ENCODE measurements at regions not wholly inside any gene's neighbourhood (a gene's known extent, or its start where the extent isn't known, plus 50 kb on each side); places are given as distances from the start of the nearest gene placed in this dataset.

DNA sequence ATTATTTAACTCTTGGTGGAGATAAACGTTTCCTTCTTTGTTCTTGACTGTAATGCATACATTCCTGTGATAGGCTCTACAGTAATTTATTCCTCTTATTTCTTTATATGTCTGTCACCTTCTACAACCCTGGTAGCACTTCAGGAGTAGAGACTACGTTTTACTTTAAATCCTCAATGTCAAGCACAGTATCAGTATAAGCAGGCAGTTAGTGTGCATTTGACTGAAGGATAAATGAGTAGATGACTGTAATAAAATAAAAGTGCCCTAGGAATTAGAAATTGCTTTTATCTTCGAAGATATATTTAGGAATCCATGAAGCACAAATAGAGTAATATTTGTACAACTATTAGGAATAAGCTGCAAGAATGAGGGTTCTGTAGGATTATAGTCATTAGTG, 599.6 kb upstream of the PRMT6 start:
- ChIA-PET CTCF (no interaction called here), POLR2A (no interaction called here)
- intact Hi-C loops (cut with micrococcal nuclease; ENCODE audit: unreplicated experiment), result no loop called here
- Mint-ChIP-seq H3K27ac (ENCODE audit: unreplicated experiment) (no peak overlapping the region), H3K4me3 (ENCODE audit: unreplicated experiment) (no peak overlapping the region), H3K4me1 (ENCODE audit: low read depth, unreplicated experiment) (no peaks in the 10 kb centered on the region), H3K36me3 (ENCODE audit: insufficient read depth, unreplicated experiment) (no peaks in the 10 kb centered on the region), H3K27me3 (ENCODE audit: insufficient read depth, unreplicated experiment) (no peaks in the 10 kb centered on the region), H3K9me3 (ENCODE audit: unreplicated experiment) (no peaks in the 10 kb centered on the region)
- Histone ChIP-seq H3K4me1 (no peaks in the 10 kb centered on the region), H3K4me3 (ENCODE audit: low read depth, low read length) (no peak overlapping the region), H3K9me3 (no peaks in the 10 kb centered on the region), H3K36me3 (ENCODE audit: control insufficient read depth, insufficient read depth, low read length) (no peaks in the 10 kb centered on the region), H3K27me3 (replicated peaks; ENCODE audit: control insufficient read depth, insufficient read depth, low read length) (no peaks in the 10 kb centered on the region)
- TF ChIP-seq, protein P1, sequence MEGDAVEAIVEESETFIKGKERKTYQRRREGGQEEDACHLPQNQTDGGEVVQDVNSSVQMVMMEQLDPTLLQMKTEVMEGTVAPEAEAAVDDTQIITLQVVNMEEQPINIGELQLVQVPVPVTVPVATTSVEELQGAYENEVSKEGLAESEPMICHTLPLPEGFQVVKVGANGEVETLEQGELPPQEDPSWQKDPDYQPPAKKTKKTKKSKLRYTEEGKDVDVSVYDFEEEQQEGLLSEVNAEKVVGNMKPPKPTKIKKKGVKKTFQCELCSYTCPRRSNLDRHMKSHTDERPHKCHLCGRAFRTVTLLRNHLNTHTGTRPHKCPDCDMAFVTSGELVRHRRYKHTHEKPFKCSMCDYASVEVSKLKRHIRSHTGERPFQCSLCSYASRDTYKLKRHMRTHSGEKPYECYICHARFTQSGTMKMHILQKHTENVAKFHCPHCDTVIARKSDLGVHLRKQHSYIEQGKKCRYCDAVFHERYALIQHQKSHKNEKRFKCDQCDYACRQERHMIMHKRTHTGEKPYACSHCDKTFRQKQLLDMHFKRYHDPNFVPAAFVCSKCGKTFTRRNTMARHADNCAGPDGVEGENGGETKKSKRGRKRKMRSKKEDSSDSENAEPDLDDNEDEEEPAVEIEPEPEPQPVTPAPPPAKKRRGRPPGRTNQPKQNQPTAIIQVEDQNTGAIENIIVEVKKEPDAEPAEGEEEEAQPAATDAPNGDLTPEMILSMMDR (IDR thresholded peaks at IDR 0.05; ENCODE audit: insufficient read depth in 1 of 2, low read depth in 1 of 2, low read length in 1 of 2, severe bottlenecking in 1 of 2, unreplicated experiment in 1 of 2), result no peak
- DNase-seq, result no peak
- BruUV-seq (replicated peaks), result no TSS peak

DNA sequence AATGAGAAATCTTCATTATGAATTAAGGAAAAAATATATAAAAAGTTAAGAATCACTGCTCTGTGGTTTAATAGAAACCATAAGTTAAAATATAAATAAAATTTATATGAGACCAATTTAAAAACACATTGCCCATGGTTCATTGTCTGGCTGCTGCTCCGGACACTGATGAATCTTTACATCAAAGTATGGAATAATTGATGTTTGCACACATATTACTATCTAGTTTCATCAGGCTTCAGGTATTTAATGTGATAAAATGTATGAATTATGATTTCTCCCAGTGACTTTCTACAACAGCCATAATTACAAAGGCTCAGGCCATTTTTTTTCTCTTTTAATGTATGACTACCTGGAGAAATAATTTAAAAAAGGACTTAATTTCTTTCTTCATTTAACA, 599.1 kb upstream of the PRMT6 start:
- Mint-ChIP-seq H3K9me3 (ENCODE audit: unreplicated experiment) (no peaks in the 10 kb centered on the region), H3K36me3 (ENCODE audit: insufficient read depth, unreplicated experiment) (no peaks in the 10 kb centered on the region), H3K27ac (ENCODE audit: unreplicated experiment) (no peak overlapping the region), H3K4me1 (ENCODE audit: low read depth, unreplicated experiment) (no peaks in the 10 kb centered on the region), H3K27me3 (ENCODE audit: insufficient read depth, unreplicated experiment) (no peaks in the 10 kb centered on the region), H3K4me3 (ENCODE audit: unreplicated experiment) (no peak overlapping the region)
- no peaks in the 10 kb centered on the region for H3K4me1 ChIP-seq
- no peak for DNase-seq
- no peaks in the 10 kb centered on the region for H3K27me3 ChIP-seq (replicated peaks; ENCODE audit: control insufficient read depth, insufficient read depth, low read length)
- TF ChIP-seq, protein P1 (IDR thresholded peaks at IDR 0.05; ENCODE audit: insufficient read depth in 1 of 2, low read depth in 1 of 2, low read length in 1 of 2, severe bottlenecking in 1 of 2, unreplicated experiment in 1 of 2), result no peak
- H3K9me3 ChIP-seq, result no peaks in the 10 kb centered on the region
- no TSS peak for BruUV-seq (replicated peaks)
- intact Hi-C loops (cut with micrococcal nuclease; ENCODE audit: unreplicated experiment), result no loop called here
- ChIA-PET CTCF (no interaction called here), POLR2A (no interaction called here)
- no peak overlapping the region for H3K4me3 ChIP-seq (ENCODE audit: low read depth, low read length)
- no peaks in the 10 kb centered on the region for H3K36me3 ChIP-seq (ENCODE audit: control insufficient read depth, insufficient read depth, low read length)

DNA sequence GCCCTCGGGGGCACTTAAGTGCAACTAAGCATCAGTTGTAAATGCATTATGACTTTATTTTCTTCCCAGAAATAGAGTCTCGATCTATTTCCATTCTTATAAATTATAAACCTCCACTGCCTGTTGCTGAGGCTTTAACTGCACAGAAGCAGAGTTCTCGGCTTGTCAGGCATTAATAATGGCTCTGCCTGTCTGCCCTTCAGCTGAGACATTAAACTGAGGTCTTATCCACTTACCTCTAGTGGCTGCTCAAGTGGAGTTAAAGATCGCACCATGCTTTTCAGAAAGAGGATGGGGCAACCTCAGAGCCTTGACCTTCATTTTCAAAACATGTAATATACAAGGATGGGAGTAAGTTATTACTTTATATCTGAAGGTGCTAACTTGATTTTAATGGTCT, 597.6 kb upstream of the PRMT6 start:
- no peaks in the 10 kb centered on the region for H3K4me1 Mint-ChIP-seq (ENCODE audit: low read depth, unreplicated experiment)
- no peaks in the 10 kb centered on the region for H3K9me3 Mint-ChIP-seq (ENCODE audit: unreplicated experiment)
- Histone ChIP-seq H3K27me3 (replicated peaks; ENCODE audit: control insufficient read depth, insufficient read depth, low read length) (no peaks in the 10 kb centered on the region), H3K9me3 (no peaks in the 10 kb centered on the region), H3K4me1 (no peaks in the 10 kb centered on the region), H3K36me3 (ENCODE audit: control insufficient read depth, insufficient read depth, low read length) (no peaks in the 10 kb centered on the region), H3K4me3 (ENCODE audit: low read depth, low read length) (no peak overlapping the region)
- H3K27me3 Mint-ChIP-seq (ENCODE audit: insufficient read depth, unreplicated experiment), result no peaks in the 10 kb centered on the region
- no peaks in the 10 kb centered on the region for H3K36me3 Mint-ChIP-seq (ENCODE audit: insufficient read depth, unreplicated experiment)
- intact Hi-C loops (cut with micrococcal nuclease; ENCODE audit: unreplicated experiment), result no loop called here
- no peak overlapping the region for H3K4me3 Mint-ChIP-seq (ENCODE audit: unreplicated experiment)
- TF ChIP-seq, protein P1 (IDR thresholded peaks at IDR 0.05; ENCODE audit: insufficient read depth in 1 of 2, low read depth in 1 of 2, low read length in 1 of 2, severe bottlenecking in 1 of 2, unreplicated experiment in 1 of 2), result no peak
- no peak overlapping the region for H3K27ac Mint-ChIP-seq (ENCODE audit: unreplicated experiment)
- ChIA-PET POLR2A (no interaction called here), CTCF (no interaction called here)
- BruUV-seq (replicated peaks), result no TSS peak
- DNase-seq, result no peak
